H9 (cell line): ENCODE measurements at regions not wholly inside any gene's neighbourhood (a gene's known extent, or its start where the extent isn't known, plus 50 kb on each side); places are given as distances from the start of the nearest gene placed in this dataset.

Experiments
- DNase-seq: peaks from one replicate; pipeline ENCODE4 v3.0.0-alpha.2; 2017
- H2AFZ ChIP-seq: one replicate; pipeline ENCODE4 v1.6.1; 2013; ENCODE audit warnings: mild to moderate bottlenecking, low read length, control low read depth, moderate library complexity
- H2AK5ac ChIP-seq: 2 replicates; pipeline ENCODE4 v1.6.1; 2013; ENCODE audit warnings: low read length, control low read depth, mixed read lengths; ENCODE audit not compliant: insufficient read length
- H2BK120ac ChIP-seq: one replicate; pipeline ENCODE4 v1.6.1; 2013; ENCODE audit warnings: low read depth, mild to moderate bottlenecking, low read length, control low read depth, inconsistent platforms; ENCODE audit not compliant: poor library complexity, severe bottlenecking
- H2BK12ac ChIP-seq: 2 replicates; pipeline ENCODE4 v1.6.1; 2013; ENCODE audit warnings: low read length, control low read depth, mixed read lengths, low read depth; ENCODE audit not compliant: insufficient read length
- H2BK15ac ChIP-seq: 2 replicates; pipeline ENCODE4 v1.6.1; 2013; ENCODE audit warnings: low read depth, low read length, control low read depth
- H2BK20ac ChIP-seq: one replicate; pipeline ENCODE4 v1.6.1; 2013; ENCODE audit warnings: low read depth, mild to moderate bottlenecking, low read length, control low read depth, inconsistent platforms; ENCODE audit not compliant: poor library complexity, severe bottlenecking
- H2BK5ac ChIP-seq: 2 replicates; pipeline ENCODE4 v1.6.1; 2013; ENCODE audit warnings: low read length, control low read depth, mixed read lengths; ENCODE audit not compliant: insufficient read length
- H3K14ac ChIP-seq: 2 replicates; pipeline ENCODE4 v1.6.1; 2013; ENCODE audit warnings: low read length, control low read depth; ENCODE audit not compliant: insufficient read depth
- H3K18ac ChIP-seq: 2 replicates; pipeline ENCODE4 v1.6.1; 2013; ENCODE audit warnings: low read depth, mild to moderate bottlenecking, mixed read lengths, low read length, control low read depth; ENCODE audit not compliant: insufficient read length
- H3K23ac ChIP-seq: 2 replicates; pipeline ENCODE4 v1.6.1; 2013; ENCODE audit warnings: low read length, control low read depth, mixed read lengths, low read depth; ENCODE audit not compliant: insufficient read length
- H3K23me2 ChIP-seq: 2 replicates; pipeline ENCODE4 v1.6.1; 2013; ENCODE audit warnings: low read depth, mild to moderate bottlenecking, mixed read lengths, low read length, control low read depth; ENCODE audit not compliant: insufficient read length, poor library complexity, severe bottlenecking
- H3K27ac ChIP-seq: 2 replicates; pipeline ENCODE4 v1.5.1; 2013; ENCODE audit warnings: low read length, control low read depth, mixed read lengths, low read depth; ENCODE audit not compliant: insufficient read length
- H3K27me3 ChIP-seq: 2 replicates; pipeline ENCODE4 v1.6.1; 2013; ENCODE audit warnings: low read length, control low read depth, inconsistent platforms; ENCODE audit not compliant: insufficient read depth
- H3K4ac ChIP-seq: 2 replicates; pipeline ENCODE4 v1.6.1; 2013; ENCODE audit warnings: low read depth, mild to moderate bottlenecking, control low read depth, inconsistent platforms, low read length, moderate library complexity
- H3K4me1 ChIP-seq: 2 replicates; pipeline ENCODE4 v1.6.1; 2013; ENCODE audit warnings: low read length, control low read depth, inconsistent platforms; ENCODE audit not compliant: insufficient read depth
- H3K4me2 ChIP-seq: 2 replicates; pipeline ENCODE4 v1.6.1; 2013; ENCODE audit warnings: low read length, control low read depth, mixed read lengths; ENCODE audit not compliant: insufficient read length, insufficient read depth
- H3K56ac ChIP-seq: 2 replicates; pipeline ENCODE4 v1.6.1; 2013; ENCODE audit warnings: low read depth, mild to moderate bottlenecking, mixed read lengths, low read length, control low read depth; ENCODE audit not compliant: insufficient read length
- H3K79me1 ChIP-seq: 2 replicates; pipeline ENCODE4 v1.6.1; 2013; ENCODE audit warnings: low read depth, mild to moderate bottlenecking, moderate library complexity, low read length, control low read depth, inconsistent platforms; ENCODE audit not compliant: insufficient read depth, poor library complexity, severe bottlenecking
- H3K79me2 ChIP-seq: 2 replicates; pipeline ENCODE4 v1.6.1; 2013; ENCODE audit warnings: low read length, control low read depth, inconsistent platforms; ENCODE audit not compliant: insufficient read depth
- H3K9ac ChIP-seq: 2 replicates; pipeline ENCODE4 v1.6.1; 2013; ENCODE audit warnings: low read length, control low read depth, mixed read lengths; ENCODE audit not compliant: insufficient read length; ENCODE audit errors: extremely low read depth
- H3K9me3 ChIP-seq: one replicate; pipeline ENCODE4 v1.6.1; 2013; ENCODE audit warnings: low read depth, low read length, inconsistent platforms; ENCODE audit not compliant: control insufficient read depth
- H3T11ph ChIP-seq: one replicate; pipeline ENCODE4 v1.6.1; 2013; ENCODE audit warnings: mild to moderate bottlenecking, low read length, control low read depth, inconsistent platforms
- H4K20me1 ChIP-seq: one replicate; pipeline ENCODE4 v1.6.1; 2013; ENCODE audit not compliant: control insufficient read depth, insufficient read length, insufficient read depth
- H4K5ac ChIP-seq: 2 replicates; pipeline ENCODE4 v1.6.1; 2013; ENCODE audit warnings: low read depth, mild to moderate bottlenecking, mixed read lengths, low read length, control low read depth; ENCODE audit not compliant: insufficient read length
- H4K8ac ChIP-seq: replicated peaks from 2 replicates; pipeline ENCODE4 v1.6.1; 2013; ENCODE audit warnings: low read length, control low read depth, mixed read lengths, low read depth; ENCODE audit not compliant: insufficient read length
- H4K91ac ChIP-seq: 2 replicates; pipeline ENCODE4 v1.6.1; 2013; ENCODE audit warnings: low read depth, mild to moderate bottlenecking, moderate library complexity, mixed read lengths, low read length, control low read depth; ENCODE audit not compliant: insufficient read length
- H3K27ac Mint-ChIP-seq, 3 experiments: 2 replicates in 2 of 3; 3 replicates in 1 of 3; pipeline ENCODE4 v1.8.0; 2020 to 2021; ENCODE audit warnings: mixed read lengths in 3 of 3, mild to moderate bottlenecking in 1 of 3, moderate library complexity in 1 of 3
- H3K27me3 Mint-ChIP-seq: 2 replicates; pipeline ENCODE4 v1.8.0; 2021; ENCODE audit warnings: low read depth, mild to moderate bottlenecking, moderate library complexity, mixed read lengths
- H3K36me3 Mint-ChIP-seq, 3 experiments: 2 replicates in 2 of 3; 3 replicates in 1 of 3; pipeline ENCODE4 v1.8.0; 2020 to 2021; ENCODE audit warnings: low read depth in 3 of 3, mixed read lengths in 3 of 3; ENCODE audit not compliant: insufficient read depth in 1 of 3
- H3K4me1 Mint-ChIP-seq, 2 experiments: 2 replicates each; pipeline ENCODE4 v1.8.0; 2020; ENCODE audit warnings: mixed read lengths in 2 of 2
- H3K4me3 Mint-ChIP-seq, 2 experiments: 2 replicates in 1 of 2; 3 replicates in 1 of 2; pipeline ENCODE4 v1.8.0; 2020 to 2021; ENCODE audit warnings: mild to moderate bottlenecking in 2 of 2, mixed read lengths in 2 of 2, moderate library complexity in 1 of 2
- H3K9me3 Mint-ChIP-seq, 2 experiments: 2 replicates in 1 of 2; 3 replicates in 1 of 2; pipeline ENCODE4 v1.8.0; 2020; ENCODE audit warnings: mild to moderate bottlenecking in 2 of 2, mixed read lengths in 2 of 2, moderate library complexity in 1 of 2
- CTCF ChIP-seq: fragments of 200-600 bp; sonication (generic); conservative IDR thresholded peaks from 3 replicates; pipeline ENCODE4 v1.8.0; 2021; ENCODE audit warnings: antibody characterized with exemption, mild to moderate bottlenecking
- WGBS: extraction: QIAGEN DNeasy Blood & Tissue Kit; methylation state at CpG from one replicate; pipeline ENCODE4 v1.1.7; 2013; ENCODE audit warnings: missing lambda C conversion rate, low lambda C conversion rate, mixed read lengths; ENCODE audit not compliant: insufficient read length; ENCODE audit errors: extremely low coverage; 5-methylcytosine and 5-hydroxymethylcytosine counted together

- DNase-seq: no peak
- no peak overlapping the region for H3T11ph ChIP-seq
- no peaks in the 10 kb centered on the region for H3K79me1 ChIP-seq
- H2BK12ac ChIP-seq: no peak overlapping the region
- no peak overlapping the region for H3K9ac ChIP-seq
- H3K4ac ChIP-seq: no peak overlapping the region
- no peaks in the 10 kb centered on the region for H3K4me1 ChIP-seq
- H3K27me3 Mint-ChIP-seq: no peaks in the 10 kb centered on the region
- H3K27ac ChIP-seq: no peak overlapping the region
- H2BK15ac ChIP-seq: no peak overlapping the region
- peaks cover 5 to 11% (median 8%) of the 10 kb centered on the region in 3 experiments; a peak in 6 of 7 replicates for H3K36me3 Mint-ChIP-seq
- no peak overlapping the region for H3K4me3 Mint-ChIP-seq
- H2BK20ac ChIP-seq: no peak overlapping the region
- H4K91ac ChIP-seq: no peak overlapping the region
- no peak overlapping the region for H2AFZ ChIP-seq
- no peaks in the 10 kb centered on the region for H3K27me3 ChIP-seq
- no peak overlapping the region for H3K56ac ChIP-seq
- H3K9me3 ChIP-seq: no peaks in the 10 kb centered on the region
- no CpG with 5 or more reads among the region's 2 CpGs for WGBS
- H3K79me2 ChIP-seq: no peaks in the 10 kb centered on the region
- H3K27ac Mint-ChIP-seq: no peak overlapping the region
- H3K4me2 ChIP-seq: no peak overlapping the region
- H2BK120ac ChIP-seq: no peak overlapping the region
- H3K18ac ChIP-seq: no peak overlapping the region
- TF ChIP-seq CTCF: no peak
- H4K5ac ChIP-seq: no peak overlapping the region
- H3K23me2 ChIP-seq: no peaks in the 10 kb centered on the region
- H4K20me1 ChIP-seq: no peaks in the 10 kb centered on the region
- no peak overlapping the region for H2AK5ac ChIP-seq
- H3K14ac ChIP-seq: no peak overlapping the region
- H4K8ac ChIP-seq: no peak overlapping the region
- no peak overlapping the region for H3K23ac ChIP-seq
- no peaks in the 10 kb centered on the region for H3K4me1 Mint-ChIP-seq
- no peak overlapping the region for H2BK5ac ChIP-seq
- peaks cover 11 to 17% of the 10 kb centered on the region in 2 experiments for H3K9me3 Mint-ChIP-seq
Observed at GRCh38 chr6:140027219-140027618, 652.8 kb upstream of the CITED2 start.
